ENCODE measurements at regions not wholly inside any gene's neighbourhood (a gene's known extent, or its start where the extent isn't known, plus 50 kb on each side); places are given as distances from the start of the nearest gene placed in this dataset.
"Not testable (repeated sequence)": the region's sequence is repeated elsewhere in the genome, so short reads cannot be mapped to it uniquely, and the experiment has no call there.

DNA sequence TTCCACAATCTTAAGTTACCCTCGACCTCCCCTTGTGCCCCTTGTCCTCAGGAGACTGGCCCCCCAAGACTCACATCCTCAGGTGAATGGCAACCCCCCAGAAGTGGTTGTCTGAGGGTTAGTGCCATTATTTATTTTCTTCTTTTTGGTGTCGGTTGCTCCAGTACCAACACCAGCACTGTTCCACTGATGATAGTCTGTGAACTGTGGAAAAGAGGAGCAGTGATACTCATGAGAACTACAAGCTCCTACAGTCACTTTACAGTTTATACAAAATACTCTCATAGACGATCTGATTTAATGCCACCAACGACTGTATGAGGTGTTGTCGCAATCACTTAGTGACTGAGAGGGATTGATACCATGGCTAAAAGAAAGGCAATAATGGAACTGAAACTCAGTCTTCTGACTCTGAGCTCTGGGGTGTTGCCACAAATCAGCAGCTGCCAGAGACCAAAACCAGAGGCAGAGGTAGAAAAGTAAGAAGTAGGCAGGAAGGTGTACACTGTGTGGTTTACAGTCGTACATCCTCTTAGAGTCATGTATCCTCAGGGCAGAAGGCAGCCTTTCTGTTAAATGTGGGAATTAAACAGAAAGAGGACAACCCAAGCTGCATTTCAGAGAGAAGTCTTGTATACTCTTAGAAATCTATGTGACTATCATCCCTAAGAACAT is 90.8 kb upstream of the ADCY2 start:
- H3K56ac ChIP-seq (ENCODE audit: insufficient read length, low read depth, low read length); H4K20me1 ChIP-seq (ENCODE audit: control insufficient read depth, insufficient read depth, insufficient read length); H3T11ph ChIP-seq (ENCODE audit: low read length); H3K36me3 Mint-ChIP-seq (ENCODE audit: insufficient read depth in 1 of 3, low read depth in 3 of 3); H3K4ac ChIP-seq (ENCODE audit: low read depth, low read length); H3K4me2 ChIP-seq (ENCODE audit: insufficient read depth, insufficient read length, low read length); H3K9me3 Mint-ChIP-seq; H4K8ac ChIP-seq (replicated peaks; ENCODE audit: insufficient read length, low read depth, low read length); H3K9me3 ChIP-seq (ENCODE audit: control insufficient read depth, low read depth, low read length); H2BK5ac ChIP-seq (ENCODE audit: insufficient read length, low read length); H3K14ac ChIP-seq (ENCODE audit: insufficient read depth, low read length); H3K23ac ChIP-seq (ENCODE audit: insufficient read length, low read depth, low read length); H2BK20ac ChIP-seq (ENCODE audit: low read depth, low read length, poor library complexity, severe bottlenecking); H3K27ac ChIP-seq (ENCODE audit: insufficient read length, low read depth, low read length); H4K5ac ChIP-seq (ENCODE audit: insufficient read length, low read depth, low read length); H3K23me2 ChIP-seq (ENCODE audit: insufficient read length, low read depth, low read length, poor library complexity, severe bottlenecking); H3K9ac ChIP-seq (ENCODE audit: extremely low read depth, insufficient read length, low read length); H3K4me1 ChIP-seq (ENCODE audit: insufficient read depth, low read length); H3K79me2 ChIP-seq (ENCODE audit: insufficient read depth, low read length); H3K18ac ChIP-seq (ENCODE audit: insufficient read length, low read depth, low read length); H3K4me3 Mint-ChIP-seq; H2BK15ac ChIP-seq (ENCODE audit: low read depth, low read length); H2AFZ ChIP-seq (ENCODE audit: low read length); H2BK120ac ChIP-seq (ENCODE audit: low read depth, low read length, poor library complexity, severe bottlenecking); H3K27me3 ChIP-seq (ENCODE audit: insufficient read depth, low read length); H3K79me1 ChIP-seq (ENCODE audit: insufficient read depth, low read depth, low read length, poor library complexity, severe bottlenecking); H2AK5ac ChIP-seq (ENCODE audit: insufficient read length, low read length); DNase-seq; H2BK12ac ChIP-seq (ENCODE audit: insufficient read length, low read depth, low read length); H4K91ac ChIP-seq (ENCODE audit: insufficient read length, low read depth, low read length): not testable (repeated sequence)
- peaks cover 31% of the 10 kb centered on the region for H3K27me3 Mint-ChIP-seq (ENCODE audit: low read depth)
- WGBS (ENCODE audit: extremely low coverage, insufficient read length, low lambda C conversion rate) = no CpG with 5 or more reads among the region's 6 CpGs
- H3K4me1 Mint-ChIP-seq = peaks cover 24 to 31% of the 10 kb centered on the region in 2 experiments
- peak overlapping the region in 1 of 3 experiments; percentile 46; a peak in 2 of 7 replicates for H3K27ac Mint-ChIP-seq

DNA sequence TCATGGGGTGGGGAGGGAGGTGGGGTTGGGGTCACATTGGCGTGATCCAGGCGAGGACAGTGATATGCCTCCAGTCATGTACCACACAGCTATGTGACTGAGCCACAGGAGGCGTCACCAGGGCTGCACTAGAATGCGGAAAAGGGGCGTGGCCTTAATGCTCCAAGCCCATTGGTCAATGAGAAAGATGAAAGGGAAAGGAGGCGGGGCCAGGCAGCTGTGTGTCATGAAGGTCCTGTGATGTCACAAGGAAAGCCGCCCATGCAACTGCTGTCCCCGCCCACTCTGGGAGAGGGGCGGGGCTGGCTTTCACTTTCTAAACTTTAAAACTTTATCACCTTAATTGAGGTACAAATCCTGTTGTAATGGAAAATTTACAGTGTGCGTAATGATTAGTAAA is 89.4 kb upstream of the ADCY2 start:
- not testable (repeated sequence) for H2BK120ac ChIP-seq (ENCODE audit: low read depth, low read length, poor library complexity, severe bottlenecking); H2BK12ac ChIP-seq (ENCODE audit: insufficient read length, low read depth, low read length); H2AFZ ChIP-seq (ENCODE audit: low read length); H3K23me2 ChIP-seq (ENCODE audit: insufficient read length, low read depth, low read length, poor library complexity, severe bottlenecking); H3K27me3 ChIP-seq (ENCODE audit: insufficient read depth, low read length); H3K4me1 ChIP-seq (ENCODE audit: insufficient read depth, low read length); H3K9ac ChIP-seq (ENCODE audit: extremely low read depth, insufficient read length, low read length); H2BK15ac ChIP-seq (ENCODE audit: low read depth, low read length); H3K27ac Mint-ChIP-seq; H3K4me3 Mint-ChIP-seq; H3K18ac ChIP-seq (ENCODE audit: insufficient read length, low read depth, low read length); H3K9me3 ChIP-seq (ENCODE audit: control insufficient read depth, low read depth, low read length); H3K4me2 ChIP-seq (ENCODE audit: insufficient read depth, insufficient read length, low read length); H3K9me3 Mint-ChIP-seq; H3K4ac ChIP-seq (ENCODE audit: low read depth, low read length); H2AK5ac ChIP-seq (ENCODE audit: insufficient read length, low read length); H3K36me3 Mint-ChIP-seq (ENCODE audit: insufficient read depth in 1 of 3, low read depth in 3 of 3); H4K20me1 ChIP-seq (ENCODE audit: control insufficient read depth, insufficient read depth, insufficient read length); H4K91ac ChIP-seq (ENCODE audit: insufficient read length, low read depth, low read length); H3K23ac ChIP-seq (ENCODE audit: insufficient read length, low read depth, low read length); H4K8ac ChIP-seq (replicated peaks; ENCODE audit: insufficient read length, low read depth, low read length); H3T11ph ChIP-seq (ENCODE audit: low read length); DNase-seq; H3K27ac ChIP-seq (ENCODE audit: insufficient read length, low read depth, low read length); H4K5ac ChIP-seq (ENCODE audit: insufficient read length, low read depth, low read length); H2BK20ac ChIP-seq (ENCODE audit: low read depth, low read length, poor library complexity, severe bottlenecking); H3K14ac ChIP-seq (ENCODE audit: insufficient read depth, low read length); H3K56ac ChIP-seq (ENCODE audit: insufficient read length, low read depth, low read length); H2BK5ac ChIP-seq (ENCODE audit: insufficient read length, low read length); H3K79me1 ChIP-seq (ENCODE audit: insufficient read depth, low read depth, low read length, poor library complexity, severe bottlenecking); H3K79me2 ChIP-seq (ENCODE audit: insufficient read depth, low read length)
- peaks cover 29 to 36% of the 10 kb centered on the region in 2 experiments for H3K4me1 Mint-ChIP-seq
- WGBS (ENCODE audit: extremely low coverage, insufficient read length, low lambda C conversion rate) = no CpG with 5 or more reads among the region's 10 CpGs
- H3K27me3 Mint-ChIP-seq (ENCODE audit: low read depth) = peaks cover 25% of the 10 kb centered on the region

All from H9 (cell line).